ENCODE measurements at regions not wholly inside any gene's neighbourhood (a gene's known extent, or its start where the extent isn't known, plus 50 kb on each side); places are given as distances from the start of the nearest gene placed in this dataset. TPM values are rescaled to one million over a fixed set of nuclear protein-coding genes. Genes with fewer than 3 reads are reported as not detected.

GRCh38 chr3:168155303-168155702 lies 59.6 kb upstream of the GOLIM4 start:
- Histone ChIP-seq H3K27me3 (no peaks in the 10 kb centered on the region), H3K36me3 (no peaks in the 10 kb centered on the region), H3K9me3 (no peaks in the 10 kb centered on the region), H3K4me3 (replicated peaks in 1 of 3) (no peak overlapping the region), H3K4me1 (no peaks in the 10 kb centered on the region), H3K27ac (no peak overlapping the region)
- no peak for DNase-seq
- TF ChIP-seq POLR2A (IDR thresholded peaks at IDR 0.05) (no peak), CTCF (IDR thresholded peaks at IDR 0.05) (no peak)
- intact Hi-C loops (cut with DNase I): no loop called here

- Histone ChIP-seq H3K4me1 (no peaks in the 10 kb centered on the region), H3K4me3 (replicated peaks in 1 of 3) (no peak overlapping the region), H3K27me3 (no peaks in the 10 kb centered on the region), H3K27ac (no peak overlapping the region), H3K36me3 (no peaks in the 10 kb centered on the region), H3K9me3 (no peaks in the 10 kb centered on the region)
- no peak for DNase-seq
- TF ChIP-seq POLR2A (IDR thresholded peaks at IDR 0.05) (no peak), CTCF (IDR thresholded peaks at IDR 0.05) (no peak)
- 76 to 90% methylated on average over 2 of the region's 2 CpGs for WGBS, 2 donors
- intact Hi-C loops (cut with DNase I): no loop called here
These were observed 58.4 kb upstream of the GOLIM4 start for GRCh38 chr3:168154089-168154488.

- 94 to 95% methylated on average over 1 of the region's 1 CpG for WGBS, 2 donors
- no peak for TF ChIP-seq CTCF (IDR thresholded peaks at IDR 0.05)
- no peak for TF ChIP-seq POLR2A (IDR thresholded peaks at IDR 0.05)
- Histone ChIP-seq H3K9me3 (no peaks in the 10 kb centered on the region), H3K4me3 (replicated peaks in 1 of 3) (no peak overlapping the region), H3K36me3 (no peaks in the 10 kb centered on the region), H3K27ac (no peak overlapping the region), H3K4me1 (no peaks in the 10 kb centered on the region), H3K27me3 (no peaks in the 10 kb centered on the region)
- no peak for DNase-seq
- intact Hi-C loops (cut with DNase I): no loop called here
These were observed 56.4 kb upstream of the GOLIM4 start for GRCh38 chr3:168152149-168152548.

MicroRNAs encoded in the stretch of these regions (microRNA counts, 767-probe panel; counts per million panel counts)
- microRNA hsa-miR-551b-3p: 0 counts per million in 2 donors

Small RNAs in the stretch of these regions (microRNA-seq; reads per million reads assigned to microRNA genes)
- 2.9 reads per million for gene MIR551B

Small RNAs in the stretch of these regions (small RNA-seq; reads per million reads assigned to genes)
- gene MIR551B (not detected), gene RNU2-20P (not detected)

Measured in thyroid gland (tissue), 4 donors.